AG04450 (cell line): ENCODE measurements at regions not wholly inside any gene's neighbourhood (a gene's known extent, or its start where the extent isn't known, plus 50 kb on each side); places are given as distances from the start of the nearest gene placed in this dataset.

Experiments used
- CTCF ChIA-PET: fragments of 300-600, 350-600 bp; formaldehyde crosslinking; extraction: SDS; loops from one replicate; lab custom pipeline; 2022; ENCODE audit warnings: antibody characterized with exemption, inconsistent platforms; lab: Charles Lee
- POLR2A ChIA-PET: fragments of 350-600 bp; formaldehyde crosslinking; extraction: SDS; loops from one replicate; lab custom pipeline; 2021; ENCODE audit warnings: antibody characterized with exemption, inconsistent platforms; lab: Yijun Ruan, JAX
- DNase-seq: peaks from one replicate; pipeline ENCODE4 v3.0.0-alpha.2; 2011; ENCODE audit warnings: low read depth, low spot score
- H3K27ac ChIP-seq: one replicate; pipeline ENCODE4 v1.5.1; 2012; ENCODE audit warnings: low read depth, low read length, control low read depth
- H3K27me3 ChIP-seq: one replicate; pipeline ENCODE4 v1.6.0; 2012; ENCODE audit warnings: low read length; ENCODE audit not compliant: control insufficient read depth, insufficient read depth
- H3K4me3 ChIP-seq: 2 replicates; pipeline ENCODE4 v1.5.1; 2011; ENCODE audit warnings: mild to moderate bottlenecking, low read depth, low read length, control low read depth
- H3K9me3 ChIP-seq: 2 replicates; pipeline ENCODE4 v1.5.1; 2012; ENCODE audit warnings: low read length; ENCODE audit not compliant: control insufficient read depth, insufficient read depth
- TF ChIP-seq, protein P1 (sequence below): IDR thresholded peaks from 2 replicates; pipeline ENCODE4 v1.5.1; 2011; ENCODE audit warnings: low read depth, low read length, control low read depth, inconsistent platforms

DNA sequence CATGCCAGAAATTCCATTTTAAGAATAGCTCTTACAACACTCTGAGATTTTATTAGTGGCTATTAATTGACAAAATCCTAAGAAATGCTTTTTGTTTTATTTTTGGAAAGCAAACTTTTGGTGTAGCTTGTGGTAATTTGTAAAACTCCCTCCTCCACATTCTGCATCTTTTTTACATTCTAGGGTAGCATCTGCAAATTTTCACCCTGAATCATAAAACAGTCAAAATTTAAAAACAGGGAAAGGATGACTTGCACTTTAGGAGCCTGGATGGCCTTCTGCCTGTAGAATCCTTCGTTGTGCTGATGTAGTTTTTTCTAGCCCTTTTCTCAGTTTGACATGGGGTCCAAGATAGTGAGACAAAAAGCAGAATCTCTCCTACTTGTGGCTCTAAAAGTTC, 316.1 kb downstream of the ADRA2A start:
- TF ChIP-seq, protein P1, sequence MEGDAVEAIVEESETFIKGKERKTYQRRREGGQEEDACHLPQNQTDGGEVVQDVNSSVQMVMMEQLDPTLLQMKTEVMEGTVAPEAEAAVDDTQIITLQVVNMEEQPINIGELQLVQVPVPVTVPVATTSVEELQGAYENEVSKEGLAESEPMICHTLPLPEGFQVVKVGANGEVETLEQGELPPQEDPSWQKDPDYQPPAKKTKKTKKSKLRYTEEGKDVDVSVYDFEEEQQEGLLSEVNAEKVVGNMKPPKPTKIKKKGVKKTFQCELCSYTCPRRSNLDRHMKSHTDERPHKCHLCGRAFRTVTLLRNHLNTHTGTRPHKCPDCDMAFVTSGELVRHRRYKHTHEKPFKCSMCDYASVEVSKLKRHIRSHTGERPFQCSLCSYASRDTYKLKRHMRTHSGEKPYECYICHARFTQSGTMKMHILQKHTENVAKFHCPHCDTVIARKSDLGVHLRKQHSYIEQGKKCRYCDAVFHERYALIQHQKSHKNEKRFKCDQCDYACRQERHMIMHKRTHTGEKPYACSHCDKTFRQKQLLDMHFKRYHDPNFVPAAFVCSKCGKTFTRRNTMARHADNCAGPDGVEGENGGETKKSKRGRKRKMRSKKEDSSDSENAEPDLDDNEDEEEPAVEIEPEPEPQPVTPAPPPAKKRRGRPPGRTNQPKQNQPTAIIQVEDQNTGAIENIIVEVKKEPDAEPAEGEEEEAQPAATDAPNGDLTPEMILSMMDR, result no peak
- ChIA-PET CTCF (no interaction called here), POLR2A (no interaction called here)
- H3K27me3 ChIP-seq, result no peaks in the 10 kb centered on the region
- no peak overlapping the region for H3K27ac ChIP-seq
- H3K4me3 ChIP-seq, result no peak overlapping the region
- DNase-seq, result no peak
- H3K9me3 ChIP-seq, result peaks cover 8% of the 10 kb centered on the region

DNA sequence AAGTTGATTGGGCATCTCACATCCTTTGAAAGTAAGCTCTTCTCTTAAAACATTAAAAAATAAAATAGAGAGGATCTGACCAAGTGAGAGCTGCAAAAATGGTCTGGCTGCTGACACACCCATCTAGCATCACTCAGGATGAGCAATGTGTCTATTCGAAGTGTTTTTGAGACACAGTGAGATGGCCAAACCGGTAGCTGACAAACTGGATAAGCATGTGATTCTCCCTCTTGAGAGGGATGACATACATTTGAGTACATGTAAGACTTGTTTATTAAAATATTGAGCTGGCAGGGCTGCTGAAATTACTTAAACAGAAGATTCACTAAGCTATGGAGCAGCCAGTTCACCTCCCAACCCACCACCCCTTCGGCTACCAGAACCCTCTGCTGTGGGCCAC, 333.9 kb downstream of the ADRA2A start:
- H3K27ac ChIP-seq, result no peak overlapping the region
- POLR2A ChIA-PET, result no interaction called here

DNA sequence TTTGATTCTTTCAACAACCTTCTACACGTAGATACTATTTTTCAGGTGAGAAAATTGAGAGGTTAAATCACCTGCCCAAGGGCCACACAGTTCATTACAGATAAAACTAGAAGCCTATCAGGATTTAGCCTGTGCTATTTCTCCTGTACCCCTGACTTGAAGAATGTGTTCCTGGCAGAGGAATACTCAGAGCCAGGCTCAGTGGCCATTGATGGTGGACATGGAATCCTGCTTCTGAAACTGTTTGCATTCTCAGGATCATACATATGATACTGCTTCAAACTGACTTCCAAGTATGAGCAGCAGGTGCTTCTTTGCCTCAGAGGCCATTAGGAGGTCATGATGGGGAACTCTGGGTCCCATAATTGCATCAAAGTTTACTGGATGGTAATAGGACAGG, 348.6 kb downstream of the ADRA2A start:
- TF ChIP-seq, protein P1, result no peak
- Histone ChIP-seq H3K27ac (no peak overlapping the region), H3K4me3 (no peak overlapping the region), H3K9me3 (peaks cover 8% of the 10 kb centered on the region; the same call in 1 of the 2 replicates), H3K27me3 (no peaks in the 10 kb centered on the region)
- CTCF ChIA-PET, result no interaction called here
- DNase-seq, result no peak
- POLR2A ChIA-PET, result no interaction called here

More for the DNA sequence above, 333.9 kb downstream of the ADRA2A start:
- TF ChIP-seq, protein P1, result no peak
- CTCF ChIA-PET, result no interaction called here
- no peak overlapping the region for H3K4me3 ChIP-seq
- no peaks in the 10 kb centered on the region for H3K27me3 ChIP-seq
- H3K9me3 ChIP-seq, result peaks cover 8% of the 10 kb centered on the region
- no peak for DNase-seq

DNA sequence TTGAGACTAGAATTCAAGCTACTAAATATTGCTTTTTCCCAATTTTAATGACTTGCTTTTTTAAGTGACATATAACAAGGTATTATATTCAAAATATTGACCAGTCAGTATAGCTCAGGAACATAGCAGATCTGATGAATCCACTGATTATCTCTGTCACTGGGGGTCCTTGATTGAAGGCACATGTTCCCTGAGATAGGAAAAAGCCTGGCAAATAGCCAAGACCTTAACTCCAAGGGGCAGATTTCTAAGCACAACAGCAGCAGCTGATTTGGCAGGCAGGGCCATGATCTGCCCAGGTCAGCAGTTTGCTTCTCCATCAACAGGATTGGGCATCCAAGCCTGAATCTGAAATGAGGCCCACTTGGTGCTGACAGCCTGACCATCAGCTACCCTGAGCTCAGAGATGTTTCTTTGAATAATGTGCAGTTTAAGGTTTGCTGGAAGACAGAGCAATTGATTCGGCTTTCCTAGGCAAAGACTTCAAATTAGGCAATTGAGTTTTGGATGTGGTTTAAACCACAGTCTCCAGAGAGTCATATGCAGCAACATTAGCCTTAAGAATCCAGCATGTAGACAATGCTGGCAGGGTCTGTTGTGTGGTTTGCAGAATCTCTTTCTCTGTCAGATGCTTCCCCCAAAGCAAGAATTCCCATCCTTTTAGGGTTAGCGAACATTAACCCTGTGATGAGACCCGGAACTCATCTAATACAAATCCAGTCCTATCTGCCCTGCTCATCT, 352.6 kb downstream of the ADRA2A start:
- no peak for DNase-seq
- Histone ChIP-seq H3K9me3 (peaks cover 8% of the 10 kb centered on the region), H3K27me3 (no peaks in the 10 kb centered on the region), H3K4me3 (no peak overlapping the region), H3K27ac (no peak overlapping the region)
- CTCF ChIA-PET, result no interaction called here
- TF ChIP-seq, protein P1, result no peak
- POLR2A ChIA-PET, result no interaction called here

DNA sequence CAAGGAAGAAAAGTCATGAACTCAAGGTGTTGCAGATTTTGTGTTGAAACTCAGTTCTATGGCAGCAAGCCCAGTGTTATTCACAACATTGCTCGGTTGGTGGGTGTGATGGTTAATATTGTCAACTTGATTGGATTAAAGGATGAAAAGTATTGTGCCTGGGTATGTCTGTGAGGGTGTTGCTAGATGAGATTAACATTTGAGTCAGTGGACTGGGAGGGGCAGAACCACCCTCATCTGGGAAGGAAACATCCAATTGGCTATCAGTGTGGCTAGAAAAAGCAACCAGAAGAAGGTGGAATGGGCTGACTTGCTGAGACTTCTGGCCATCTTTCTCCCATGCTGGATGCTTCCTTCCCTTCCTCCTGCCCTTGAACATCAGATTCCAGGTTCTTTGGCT, 353.2 kb downstream of the ADRA2A start:
- DNase-seq, result no peak
- POLR2A ChIA-PET, result no interaction called here
- Histone ChIP-seq H3K27ac (no peak overlapping the region), H3K27me3 (no peaks in the 10 kb centered on the region), H3K4me3 (no peak overlapping the region), H3K9me3 (peaks cover 8% of the 10 kb centered on the region)
- TF ChIP-seq, protein P1, result no peak
- CTCF ChIA-PET, result no interaction called here
